Heart right ventricle (tissue), 16 donors: ENCODE measurements at regions not wholly inside any gene's neighbourhood (a gene's known extent, or its start where the extent isn't known, plus 50 kb on each side); places are given as distances from the start of the nearest gene placed in this dataset.
"Not testable (repeated sequence)": the region's sequence is repeated elsewhere in the genome, so short reads cannot be mapped to it uniquely, and the experiment has no call there.

ENCODE experiments used
- ATAC-seq, 8 donors: fragments of 200-7000 bp; cut with Tn5 transposase; one replicate each; pipeline ENCODE4 v1.9.1; 2020; ENCODE audit warnings: mild to moderate bottlenecking in 8 of 8, moderate library complexity in 8 of 8, moderate number of reproducible peaks in 1 of 8
- DNase-seq, 2 donors: peaks; one replicate each; pipeline ENCODE4 v3.0.0-alpha.2; 2020
- H3K27ac ChIP-seq, 10 donors: fragments of 200-600 bp; sonication (generic) in 2 of 10; one replicate each; pipeline versions ENCODE4 v1.5.0 to v1.8.0; 2020 to 2022; ENCODE audit warnings: mild to moderate bottlenecking in 3 of 10
- H3K27me3 ChIP-seq, 7 donors: fragments of 200-600 bp; one replicate each; pipeline ENCODE4 v1.8.0; 2021 to 2022; ENCODE audit warnings: mild to moderate bottlenecking in 2 of 7
- H3K36me3 ChIP-seq, 9 donors: fragments of 200-600 bp; sonication (generic) in 1 of 9; one replicate each; pipeline versions ENCODE4 v1.5.0 to v1.8.0; 2020 to 2022; ENCODE audit warnings: mild to moderate bottlenecking in 2 of 9
- H3K4me1 ChIP-seq, 9 donors: fragments of 200-600 bp; sonication (generic) in 1 of 9; one replicate each; pipeline versions ENCODE4 v1.5.0 to v1.8.0; 2020 to 2022; ENCODE audit warnings: mild to moderate bottlenecking in 4 of 9
- H3K4me3 ChIP-seq, 10 donors: fragments of 200-600 bp; sonication (generic) in 2 of 10; one replicate each; pipeline versions ENCODE4 v1.5.0 to v1.8.0; 2020 to 2022; ENCODE audit warnings: mild to moderate bottlenecking in 7 of 10, moderate library complexity in 2 of 10
- H3K9me3 ChIP-seq, 11 donors: fragments of 200-600 bp in 10 of 11; sonication (generic) in 2 of 11; one replicate each; pipeline versions ENCODE4 v1.5.0 to v1.8.0; 2013 to 2022; ENCODE audit warnings: mild to moderate bottlenecking in 2 of 11, control low read depth in 1 of 11, moderate library complexity in 1 of 11
- CTCF ChIP-seq, 9 donors: fragments of 200-600 bp; sonication (generic) in 2 of 9; IDR thresholded peaks; one replicate each; pipeline versions ENCODE4 v1.5.0 to v1.8.0; 2021 to 2022; ENCODE audit warnings: antibody characterized with exemption in 9 of 9, mild to moderate bottlenecking in 5 of 9, moderate library complexity in 1 of 9
- WGBS, 2 donors: extraction: QIAGEN DNeasy Blood & Tissue Kit; methylation state at CpG; one replicate each; pipeline ENCODE4 v1.1.7; 2013; ENCODE audit warnings: inconsistent platforms in 1 of 2; 5-methylcytosine and 5-hydroxymethylcytosine counted together
- intact Hi-C, 10 donors: fragments of 100-400 bp; cut with DNase I; formaldehyde crosslinking; loops; one replicate each; pipeline versions ENCODE4 v1.11.1 to v1.14.2; 2022
- donor health status: Arrhythmogenic right ventricular cardiomyopathy.
- donor health status: ischemic (EF 13 %, LVEDD 7.1; RV severe dilation, severe dysfunction).
- donor health status: healthy with polysubstance abuse.
- donor health status: DM: no; HTN: yes; CAD: no.
- donor health status: DM: no; HTN: no; CAD: no.
- donor health status: ischemic (EF 25% LVEDD 6.9; RV normal size, moderate dysfunction).
- donor health status: ischemic (EF 25% LVEDD 5.7; RV mildly dilated, moderate dysfunction).
- donor health status: healthy.
- donor health status: DM: yes; HTN: yes; CAD: no.
- donor health status: Ischemic cardiomyopathy.
- donor health status: ischemic (EF 35%, LVEDD 5.7; RV mildly dilated, moderate dysfunction).
- donor health status: nonischemic (EF 11% LVEDD 7.7; RV severe dilation, severe dysfunction).
- donor health status: DM: yes; HTN: yes; CAD: no.
- donor health status: PGD.
- donor health status: ischemic (EF 29% LVEDD 5.4; RV normal size, mild dysfunction).
- donor health status: nonischemic (EF 23%, LVEDD 6.1; RV moderate dilation, normal function).

- Histone ChIP-seq H3K4me1 (peaks cover 0 to 23% (median 4%) of the 10 kb centered on the region in 9 donors), H3K9me3 (peaks cover 0 to 11% (median 0%) of the 10 kb centered on the region in 11 donors), H3K27me3 (peaks cover 0 to 30% (median 13%) of the 10 kb centered on the region in 7 donors), H3K36me3 (no peaks in the 10 kb centered on the region), H3K4me3 (no peak overlapping the region), H3K27ac (no peak overlapping the region)
- WGBS, 2 donors: 76 to 79% methylated on average over 15 of the region's 15 CpGs
- intact Hi-C loops: no loop called here
- DNase-seq: no peak
- no peak for ATAC-seq
- TF ChIP-seq CTCF (IDR thresholded peaks at IDR 0.05): no peak
These were observed 483.6 kb downstream of the MN1 start for GRCh38 chr22:27317971-27318428.

GRCh38 chr22:27318516-27318915 is 483.0 kb downstream of the MN1 start:
- H3K4me3 ChIP-seq: no peak overlapping the region
- peak in 1 of 2 donors; percentile 46 for DNase-seq
- 15 to 24% methylated on average over 3 of the region's 3 CpGs for WGBS, 2 donors
- peaks cover 0 to 11% (median 0%) of the 10 kb centered on the region in 11 donors for H3K9me3 ChIP-seq
- H3K27ac ChIP-seq: no peak overlapping the region
- no peaks in the 10 kb centered on the region for H3K36me3 ChIP-seq
- intact Hi-C loops: no loop called here
- ATAC-seq: peak in 7 of 8 donors; percentile 61 to 86 (median 74)
- TF ChIP-seq CTCF (IDR thresholded peaks at IDR 0.05): no peak
- peaks cover 0 to 32% (median 18%) of the 10 kb centered on the region in 7 donors for H3K27me3 ChIP-seq
- H3K4me1 ChIP-seq: peaks cover 0 to 20% (median 3%) of the 10 kb centered on the region in 9 donors

GRCh38 chr22:27323661-27324060 is 477.9 kb downstream of the MN1 start:
- Histone ChIP-seq H3K4me1 (peaks cover 0 to 3% (median 0%) of the 10 kb centered on the region in 9 donors), H3K9me3 (peaks cover 0 to 10% (median 0%) of the 10 kb centered on the region in 11 donors), H3K27ac (no peak overlapping the region), H3K36me3 (no peaks in the 10 kb centered on the region), H3K27me3 (peaks cover 0 to 65% (median 37%) of the 10 kb centered on the region in 7 donors), H3K4me3 (no peak overlapping the region)
- intact Hi-C loops: loop anchor here in 1 of 10 donors (10.0 kb wide), 1 partner anchor 569 kb away; no protein-coding TSS in a partner anchor
- WGBS, 2 donors: 19 to 27% methylated on average over 15 of the region's 15 CpGs
- no peak for DNase-seq
- no peak for TF ChIP-seq CTCF (IDR thresholded peaks at IDR 0.05)
- ATAC-seq: no peak

- not testable (repeated sequence) for ATAC-seq, H3K9me3 ChIP-seq, H3K4me1 ChIP-seq, H3K4me3 ChIP-seq, DNase-seq, H3K36me3 ChIP-seq, H3K27ac ChIP-seq
- peaks cover 0 to 74% (median 45%) of the 10 kb centered on the region in 7 donors for H3K27me3 ChIP-seq
- intact Hi-C loops: loop anchor here in 1 of 10 donors (10.0 kb wide), 1 partner anchor 570 kb away; no protein-coding TSS in a partner anchor
- WGBS, 2 donors: 98 to 100% methylated on average over 1 of the region's 1 CpG
These were observed 476.6 kb downstream of the MN1 start for GRCh38 chr22:27324908-27325307.

GRCh38 chr22:27327497-27327896 is 474.1 kb downstream of the MN1 start:
- DNase-seq (no peak), ATAC-seq (no peak)
- intact Hi-C loops: loop anchor here in 1 of 10 donors (10.0 kb wide), 1 partner anchor 573 kb away; no protein-coding TSS in a partner anchor
- no peak for TF ChIP-seq CTCF (IDR thresholded peaks at IDR 0.05)
- no peak overlapping the region for H3K4me3 ChIP-seq
- 88% methylated on average over 4 of the region's 4 CpGs for WGBS, 2 donors
- H3K4me1 ChIP-seq: peaks cover 0 to 9% (median 0%) of the 10 kb centered on the region in 9 donors
- peaks cover 0 to 80% (median 52%) of the 10 kb centered on the region in 7 donors for H3K27me3 ChIP-seq
- no peak overlapping the region for H3K27ac ChIP-seq
- H3K36me3 ChIP-seq: no peaks in the 10 kb centered on the region
- H3K9me3 ChIP-seq: no peaks in the 10 kb centered on the region
